Lower lobe of right lung (tissue), 2 donors: ENCODE measurements at regions not wholly inside any gene's neighbourhood (a gene's known extent, or its start where the extent isn't known, plus 50 kb on each side); places are given as distances from the start of the nearest gene placed in this dataset.
"Not testable (repeated sequence)": the region's sequence is repeated elsewhere in the genome, so short reads cannot be mapped to it uniquely, and the experiment has no call there.

Experiments used
- ATAC-seq, 2 donors: fragments of 200-7000 bp; cut with Tn5 transposase; one replicate each; pipeline ENCODE4 v1.9.1; 2020 to 2022; ENCODE audit warnings: mild to moderate bottlenecking in 2 of 2, moderate library complexity in 2 of 2
- DNase-seq: peaks from one replicate; pipeline ENCODE4 v3.0.0-alpha.2; 2020
- H3K27ac ChIP-seq: fragments of 200-600 bp; one replicate; pipeline ENCODE4 v1.8.0; 2022
- H3K27me3 ChIP-seq: fragments of 200-600 bp; one replicate; pipeline ENCODE4 v1.8.0; 2022; ENCODE audit warnings: low read depth
- H3K36me3 ChIP-seq: fragments of 200-600 bp; one replicate; pipeline ENCODE4 v1.8.0; 2022; ENCODE audit warnings: mild to moderate bottlenecking
- H3K4me1 ChIP-seq: fragments of 200-600 bp; one replicate; pipeline ENCODE4 v1.8.0; 2022
- H3K4me3 ChIP-seq: fragments of 200-600 bp; one replicate; pipeline ENCODE4 v1.8.0; 2022; ENCODE audit warnings: mild to moderate bottlenecking
- H3K9me3 ChIP-seq: fragments of 200-600 bp; one replicate; pipeline ENCODE4 v1.8.0; 2022
- intact Hi-C: fragments of 100-400 bp; cut with DNase I; formaldehyde crosslinking; loops from one replicate; pipeline ENCODE4 v1.11.0; 2022
- TF ChIP-seq, protein P1 (sequence below): fragments of 200-600 bp; IDR thresholded peaks from one replicate; pipeline ENCODE4 v1.8.0; 2022; ENCODE audit warnings: antibody characterized with exemption, mild to moderate bottlenecking
- donor health status: DM: no; HTN: yes; CAD: no; lungs with severe emphysema.

GRCh38 chr17:36845916-36846315 lies 91.4 kb upstream of the LHX1 start:
- Histone ChIP-seq H3K27ac (no peak overlapping the region), H3K9me3 (no peaks in the 10 kb centered on the region), H3K27me3 (peaks cover 30% of the 10 kb centered on the region), H3K36me3 (no peaks in the 10 kb centered on the region), H3K4me1 (no peaks in the 10 kb centered on the region), H3K4me3 (no peak overlapping the region)
- intact Hi-C loops: no loop called here
- ATAC-seq (no peak), DNase-seq (no peak)
- TF ChIP-seq, protein P1, sequence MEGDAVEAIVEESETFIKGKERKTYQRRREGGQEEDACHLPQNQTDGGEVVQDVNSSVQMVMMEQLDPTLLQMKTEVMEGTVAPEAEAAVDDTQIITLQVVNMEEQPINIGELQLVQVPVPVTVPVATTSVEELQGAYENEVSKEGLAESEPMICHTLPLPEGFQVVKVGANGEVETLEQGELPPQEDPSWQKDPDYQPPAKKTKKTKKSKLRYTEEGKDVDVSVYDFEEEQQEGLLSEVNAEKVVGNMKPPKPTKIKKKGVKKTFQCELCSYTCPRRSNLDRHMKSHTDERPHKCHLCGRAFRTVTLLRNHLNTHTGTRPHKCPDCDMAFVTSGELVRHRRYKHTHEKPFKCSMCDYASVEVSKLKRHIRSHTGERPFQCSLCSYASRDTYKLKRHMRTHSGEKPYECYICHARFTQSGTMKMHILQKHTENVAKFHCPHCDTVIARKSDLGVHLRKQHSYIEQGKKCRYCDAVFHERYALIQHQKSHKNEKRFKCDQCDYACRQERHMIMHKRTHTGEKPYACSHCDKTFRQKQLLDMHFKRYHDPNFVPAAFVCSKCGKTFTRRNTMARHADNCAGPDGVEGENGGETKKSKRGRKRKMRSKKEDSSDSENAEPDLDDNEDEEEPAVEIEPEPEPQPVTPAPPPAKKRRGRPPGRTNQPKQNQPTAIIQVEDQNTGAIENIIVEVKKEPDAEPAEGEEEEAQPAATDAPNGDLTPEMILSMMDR: no peak

DNA sequence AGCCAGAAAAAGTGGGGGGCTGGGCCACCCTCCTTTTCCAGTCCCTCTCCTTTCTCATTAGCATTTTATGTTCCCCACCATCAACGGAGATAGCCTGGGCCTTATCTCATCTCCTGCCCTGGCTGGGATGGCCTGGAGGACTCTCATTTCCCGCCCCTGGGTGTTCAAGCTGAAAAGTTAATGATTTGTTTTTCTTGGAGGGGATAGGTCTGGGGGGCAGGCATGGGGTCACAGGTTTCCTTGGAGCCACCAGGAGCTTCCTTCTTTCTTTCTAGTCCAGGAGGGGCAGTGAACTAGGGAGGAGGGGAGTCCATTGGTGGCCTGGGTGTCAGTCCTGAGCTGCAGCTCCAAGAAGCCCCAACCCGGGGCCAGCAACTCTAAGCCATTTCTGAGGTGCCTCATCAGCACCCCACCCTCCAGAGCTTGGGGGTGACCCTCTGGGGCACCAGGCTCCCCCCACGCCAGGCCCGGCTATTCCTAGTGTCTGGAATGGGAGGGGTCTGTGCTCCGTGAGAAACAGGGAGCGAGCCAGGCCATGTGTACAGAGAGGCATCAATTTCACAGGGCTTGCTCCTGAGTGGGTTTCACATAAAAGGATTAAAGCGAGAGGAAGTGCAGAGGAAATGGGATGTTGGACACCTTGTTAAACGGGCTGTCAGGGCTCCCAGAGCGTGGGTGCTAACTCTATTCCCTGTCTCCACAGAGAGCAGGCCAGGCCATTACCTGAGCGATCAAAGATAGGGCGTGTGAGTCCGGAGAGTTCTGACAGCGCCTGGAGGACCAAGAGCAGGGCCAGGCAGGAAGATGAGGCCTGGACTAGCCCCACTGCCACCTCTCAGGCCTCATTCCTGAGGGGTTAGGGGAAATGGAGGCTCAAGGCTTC lies 90.6 kb upstream of the LHX1 start:
- Histone ChIP-seq H3K36me3 (no peaks in the 10 kb centered on the region), H3K4me3 (no peak overlapping the region), H3K9me3 (no peaks in the 10 kb centered on the region), H3K27me3 (peaks cover 30% of the 10 kb centered on the region), H3K27ac (no peak overlapping the region), H3K4me1 (no peaks in the 10 kb centered on the region)
- no peak for ATAC-seq
- TF ChIP-seq, protein P1: no peak
- DNase-seq: no peak
- intact Hi-C loops: no loop called here

DNA sequence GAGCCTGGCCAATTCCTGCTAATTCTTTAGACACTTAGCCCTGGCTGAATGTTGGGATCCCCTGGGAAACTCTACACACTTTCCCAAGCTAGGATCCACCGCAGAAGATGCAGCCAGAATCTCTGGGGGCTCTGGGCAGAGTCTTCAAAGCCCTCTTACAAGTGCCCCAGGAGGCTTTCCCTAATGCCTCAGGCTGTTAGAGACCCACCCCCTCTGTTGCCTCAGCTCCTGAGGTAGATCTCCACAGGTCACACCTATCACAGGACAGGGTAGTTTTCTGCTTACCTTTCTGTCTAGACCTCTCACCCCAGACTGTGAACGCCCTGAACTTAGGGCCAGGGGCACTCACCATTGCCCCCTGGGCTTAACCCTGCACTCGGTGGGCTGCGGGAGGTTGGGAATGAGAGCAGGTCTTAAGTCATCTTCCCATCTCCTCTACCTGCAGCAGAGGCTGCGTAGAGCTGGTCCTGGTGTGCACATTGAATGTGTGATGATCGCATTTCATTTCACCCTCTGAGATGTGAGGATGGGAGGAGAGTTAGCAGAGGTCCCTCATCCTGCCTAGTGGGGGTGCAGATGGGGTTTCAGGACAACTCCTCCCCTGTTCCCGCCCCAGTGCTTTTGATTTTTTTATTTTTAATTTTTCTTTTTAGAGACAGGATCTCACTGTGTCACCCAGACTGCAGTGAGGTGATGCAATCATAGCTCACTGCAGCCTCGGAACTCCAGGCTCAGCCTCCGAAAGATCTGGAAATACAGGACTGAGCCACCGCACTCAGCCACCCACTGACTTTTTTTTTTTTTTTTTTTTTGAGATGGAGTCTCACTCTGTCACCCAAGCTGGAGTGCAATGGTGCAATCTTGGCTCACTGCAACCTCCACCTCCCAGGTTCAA lies 89.0 kb upstream of the LHX1 start:
- Histone ChIP-seq H3K36me3 (no peaks in the 10 kb centered on the region), H3K4me1 (no peaks in the 10 kb centered on the region), H3K27me3 (peaks cover 24% of the 10 kb centered on the region), H3K9me3 (no peaks in the 10 kb centered on the region), H3K4me3 (no peak overlapping the region), H3K27ac (no peak overlapping the region)
- DNase-seq (no peak), ATAC-seq (no peak)
- intact Hi-C loops: no loop called here
- TF ChIP-seq, protein P1: no peak

DNA sequence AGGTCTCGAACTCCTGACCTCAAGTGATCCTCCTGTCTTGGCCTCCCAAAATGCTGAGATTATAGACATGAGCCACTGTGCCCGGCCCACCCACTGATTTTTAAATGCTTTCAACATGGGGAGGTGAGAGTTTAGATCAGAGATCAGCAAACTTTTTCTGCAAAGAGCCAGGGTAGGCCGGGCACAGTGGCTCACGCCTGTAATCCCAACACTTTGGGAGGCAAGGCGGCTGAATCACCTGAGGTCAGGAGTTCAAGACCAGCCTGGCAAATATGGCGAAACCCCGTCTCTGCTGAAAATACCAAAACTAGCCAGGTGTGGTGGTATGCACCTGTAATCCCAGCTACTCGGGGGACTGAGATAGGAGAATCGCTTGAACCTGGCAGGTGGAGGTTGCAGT lies 88.3 kb upstream of the LHX1 start:
- peaks cover 24% of the 10 kb centered on the region for H3K27me3 ChIP-seq
- H3K27ac ChIP-seq, H3K4me1 ChIP-seq, H3K4me3 ChIP-seq, DNase-seq, intact Hi-C loops, H3K9me3 ChIP-seq, H3K36me3 ChIP-seq, ATAC-seq: not testable (repeated sequence)

- intact Hi-C loops: no loop called here
- H3K9me3 ChIP-seq: no peaks in the 10 kb centered on the region
- peaks cover 22% of the 10 kb centered on the region for H3K27me3 ChIP-seq
- no peak overlapping the region for H3K27ac ChIP-seq
- TF ChIP-seq, protein P1: no peak
- DNase-seq (no peak), ATAC-seq (no peak)
- no peak overlapping the region for H3K4me3 ChIP-seq
- H3K36me3 ChIP-seq: no peaks in the 10 kb centered on the region
- no peaks in the 10 kb centered on the region for H3K4me1 ChIP-seq
Measured at GRCh38 chr17:36849871-36850348, 87.4 kb upstream of the LHX1 start.
